Peyer's patch (tissue), 4 donors: ENCODE measurements at regions not wholly inside any gene's neighbourhood (a gene's known extent, or its start where the extent isn't known, plus 50 kb on each side); places are given as distances from the start of the nearest gene placed in this dataset.

Source experiments
- DNase-seq, 3 donors: peaks; one replicate each; pipeline ENCODE4 v3.0.0-alpha.2; 2017 to 2019
- H3K27ac ChIP-seq, 4 donors: fragments of 200-600 bp; sonication (generic); one replicate each; pipeline ENCODE4 v1.5.1; 2016 to 2019
- H3K27me3 ChIP-seq, 2 donors: fragments of 200-600 bp; sonication (generic); one replicate each; pipeline ENCODE4 v1.5.1; 2019
- H3K36me3 ChIP-seq, 3 donors: fragments of 200-600 bp; sonication (generic); one replicate each; pipeline ENCODE4 v1.5.1; 2016 to 2019
- H3K4me1 ChIP-seq, 4 donors: fragments of 200-600 bp; sonication (generic); one replicate each; pipeline ENCODE4 v1.5.1; 2016 to 2019
- H3K4me3 ChIP-seq, 4 donors: fragments of 200-600 bp; sonication (generic); 1 replicate in 3 of 4; 2 replicates in 1 of 4; pipeline ENCODE4 v1.5.1; 2016 to 2019; ENCODE audit warnings: mild to moderate bottlenecking in 1 of 4
- H3K9me3 ChIP-seq, 4 donors: fragments of 200-600 bp; sonication (generic); one replicate each; pipeline ENCODE4 v1.5.1; 2016 to 2019; ENCODE audit warnings: mild to moderate bottlenecking in 1 of 4
- CTCF ChIP-seq, 6 experiments: fragments of 450-650 bp in 4 of 6; fragments of 200-600 bp in 2 of 6; sonication (generic) in 1 of 6; IDR thresholded peaks; one replicate each; pipeline ENCODE4 v1.5.1; 2017 to 2019; ENCODE audit warnings: antibody characterized with exemption in 6 of 6, mild to moderate bottlenecking in 3 of 6, moderate library complexity in 1 of 6
- POLR2A ChIP-seq, 2 donors: fragments of 450-650 bp; IDR thresholded peaks; one replicate each; pipeline ENCODE4 v1.5.1; 2017; ENCODE audit warnings: antibody characterized with exemption in 2 of 2, mild to moderate bottlenecking in 2 of 2, moderate library complexity in 2 of 2

- H3K4me3 ChIP-seq, result no peak overlapping the region
- H3K36me3 ChIP-seq, result no peaks in the 10 kb centered on the region
- TF ChIP-seq CTCF (IDR thresholded peaks at IDR 0.05), result no peak
- TF ChIP-seq POLR2A (IDR thresholded peaks at IDR 0.05), result no peak
- H3K4me1 ChIP-seq, result no peaks in the 10 kb centered on the region
- DNase-seq, result no peak
- no peaks in the 10 kb centered on the region for H3K27me3 ChIP-seq
- no peak overlapping the region for H3K27ac ChIP-seq
- H3K9me3 ChIP-seq, result no peaks in the 10 kb centered on the region
Measured at GRCh38 chr20:4567170-4567569, 119.1 kb upstream of the PRNP start.

GRCh38 chr20:4563534-4563933 is 122.7 kb upstream of the PRNP start:
- no peaks in the 10 kb centered on the region for H3K36me3 ChIP-seq
- TF ChIP-seq POLR2A (IDR thresholded peaks at IDR 0.05) (no peak), CTCF (IDR thresholded peaks at IDR 0.05) (no peak)
- H3K4me3 ChIP-seq, result no peak overlapping the region
- H3K27ac ChIP-seq, result no peak overlapping the region
- no peaks in the 10 kb centered on the region for H3K27me3 ChIP-seq
- no peaks in the 10 kb centered on the region for H3K4me1 ChIP-seq
- no peak for DNase-seq
- H3K9me3 ChIP-seq, result no peaks in the 10 kb centered on the region

- TF ChIP-seq CTCF (IDR thresholded peaks at IDR 0.05), result no peak
- TF ChIP-seq POLR2A (IDR thresholded peaks at IDR 0.05), result no peak
- H3K9me3 ChIP-seq, result no peaks in the 10 kb centered on the region
- DNase-seq, result no peak
- H3K27me3 ChIP-seq, result no peaks in the 10 kb centered on the region
- no peak overlapping the region for H3K4me3 ChIP-seq
- no peak overlapping the region for H3K27ac ChIP-seq
- no peaks in the 10 kb centered on the region for H3K36me3 ChIP-seq
- H3K4me1 ChIP-seq, result no peaks in the 10 kb centered on the region
Measured at GRCh38 chr20:4563031-4563430, 123.2 kb upstream of the PRNP start.

- no peak overlapping the region for H3K4me3 ChIP-seq
- H3K9me3 ChIP-seq, result no peaks in the 10 kb centered on the region
- DNase-seq, result no peak
- no peaks in the 10 kb centered on the region for H3K27me3 ChIP-seq
- no peak for TF ChIP-seq POLR2A (IDR thresholded peaks at IDR 0.05)
- TF ChIP-seq CTCF (IDR thresholded peaks at IDR 0.05), result no peak
- H3K27ac ChIP-seq, result no peak overlapping the region
- H3K36me3 ChIP-seq, result no peaks in the 10 kb centered on the region
- H3K4me1 ChIP-seq, result no peaks in the 10 kb centered on the region
Measured at GRCh38 chr20:4560667-4561066, 125.6 kb upstream of the PRNP start.

GRCh38 chr20:4559906-4560305 is 126.3 kb upstream of the PRNP start:
- Histone ChIP-seq H3K36me3 (no peaks in the 10 kb centered on the region), H3K27me3 (no peaks in the 10 kb centered on the region)

More at GRCh38 chr20:4559906-4560305, 126.3 kb upstream of the PRNP start:
- Histone ChIP-seq H3K4me1 (peaks cover 0 to 5% (median 0%) of the 10 kb centered on the region in 4 donors), H3K9me3 (no peaks in the 10 kb centered on the region), H3K4me3 (no peak overlapping the region), H3K27ac (no peak overlapping the region)
- no peak for TF ChIP-seq CTCF (IDR thresholded peaks at IDR 0.05)
- DNase-seq, result no peak
